Naive thymus-derived CD4-positive, alpha-beta T cell (primary cell): ENCODE measurements at regions not wholly inside any gene's neighbourhood (a gene's known extent, or its start where the extent isn't known, plus 50 kb on each side); places are given as distances from the start of the nearest gene placed in this dataset.

Source experiments
- ATAC-seq: fragments of 150-1000 bp; cut with Tn5 transposase; 2 replicates; pipeline ENCODE4 v1.10.0; 2021; ENCODE audit warnings: mild to moderate bottlenecking, moderate library complexity
- CTCF ChIA-PET: fragments of 350-600 bp; sonication (Branson Sonifier 250); formaldehyde crosslinking; loops from one replicate; lab custom pipeline; 2021; ENCODE audit warnings: antibody characterized with exemption; lab: Charles Lee
- POLR2A ChIA-PET: fragments of 350-600 bp; sonication (Branson Sonifier 250); formaldehyde crosslinking; loops from one replicate; lab custom pipeline; 2021; ENCODE audit warnings: antibody characterized with exemption, inconsistent platforms; lab: Charles Lee
- DNase-seq, 9 donors: peaks; one replicate each; pipeline versions ENCODE4 v3.0.0 to v3.0.0-alpha.2; 2020 to 2022; ENCODE audit warnings: mixed read lengths in 1 of 9
- H3K27ac ChIP-seq: one replicate; pipeline ENCODE4 v1.7.0; 2013; ENCODE audit warnings: mild to moderate bottlenecking, low read depth, low read length, moderate library complexity
- H3K27me3 ChIP-seq, 2 donors: one replicate each; pipeline ENCODE4 v1.7.0; 2013; ENCODE audit warnings: low read length in 2 of 2, mild to moderate bottlenecking in 2 of 2, moderate library complexity in 2 of 2; ENCODE audit not compliant: control insufficient read depth in 2 of 2, insufficient read depth in 2 of 2
- H3K36me3 ChIP-seq, 3 experiments: 1 replicate in 2 of 3; 2 replicates in 1 of 3; pipeline ENCODE4 v1.7.0; 2013; ENCODE audit warnings: low read length in 3 of 3, mild to moderate bottlenecking in 3 of 3, moderate library complexity in 1 of 3; ENCODE audit not compliant: insufficient read depth in 3 of 3, control insufficient read depth in 2 of 3
- H3K4me1 ChIP-seq, 2 donors: one replicate each; pipeline ENCODE4 v1.7.0; 2013; ENCODE audit warnings: low read length in 2 of 2, mild to moderate bottlenecking in 2 of 2, moderate library complexity in 1 of 2; ENCODE audit not compliant: control insufficient read depth in 2 of 2, insufficient read depth in 2 of 2
- H3K4me3 ChIP-seq: 2 replicates; pipeline ENCODE4 v1.7.0; 2013; ENCODE audit warnings: mild to moderate bottlenecking, low read length
- H3K9me3 ChIP-seq, 3 experiments: 1 replicate in 2 of 3; 2 replicates in 1 of 3; pipeline ENCODE4 v1.7.0; 2013; ENCODE audit warnings: low read length in 3 of 3; ENCODE audit not compliant: control insufficient read depth in 2 of 3
- H3K27ac Mint-ChIP-seq, 9 donors: one replicate each; pipeline ENCODE4 v1.8.0; 2020 to 2022; ENCODE audit warnings: mixed read lengths in 9 of 9, mild to moderate bottlenecking in 8 of 9, moderate library complexity in 5 of 9, inconsistent platforms in 2 of 9
- H3K27me3 Mint-ChIP-seq, 5 donors: one replicate each; pipeline ENCODE4 v1.8.0; 2021 to 2022; ENCODE audit warnings: mixed read lengths in 5 of 5, mild to moderate bottlenecking in 1 of 5
- H3K36me3 Mint-ChIP-seq, 5 donors: one replicate each; pipeline ENCODE4 v1.8.0; 2020 to 2022; ENCODE audit warnings: mixed read lengths in 5 of 5, mild to moderate bottlenecking in 3 of 5, inconsistent platforms in 1 of 5
- H3K4me1 Mint-ChIP-seq, 7 donors: one replicate each; pipeline ENCODE4 v1.8.0; 2020 to 2022; ENCODE audit warnings: mixed read lengths in 7 of 7, mild to moderate bottlenecking in 3 of 7, inconsistent platforms in 1 of 7
- H3K4me3 Mint-ChIP-seq, 10 donors: one replicate each; pipeline ENCODE4 v1.8.0; 2020 to 2022; ENCODE audit warnings: mild to moderate bottlenecking in 10 of 10, mixed read lengths in 10 of 10, moderate library complexity in 6 of 10, inconsistent platforms in 2 of 10
- H3K9me3 Mint-ChIP-seq, 11 donors: one replicate each; pipeline ENCODE4 v1.8.0; 2020 to 2022; ENCODE audit warnings: mixed read lengths in 11 of 11, mild to moderate bottlenecking in 4 of 11, inconsistent platforms in 1 of 11, moderate library complexity in 1 of 11
- intact Hi-C, 2 donors: fragments of 100-400 bp; cut with micrococcal nuclease; formaldehyde crosslinking; loops; one replicate each; pipeline ENCODE4 v1.15.1; 2023

DNA sequence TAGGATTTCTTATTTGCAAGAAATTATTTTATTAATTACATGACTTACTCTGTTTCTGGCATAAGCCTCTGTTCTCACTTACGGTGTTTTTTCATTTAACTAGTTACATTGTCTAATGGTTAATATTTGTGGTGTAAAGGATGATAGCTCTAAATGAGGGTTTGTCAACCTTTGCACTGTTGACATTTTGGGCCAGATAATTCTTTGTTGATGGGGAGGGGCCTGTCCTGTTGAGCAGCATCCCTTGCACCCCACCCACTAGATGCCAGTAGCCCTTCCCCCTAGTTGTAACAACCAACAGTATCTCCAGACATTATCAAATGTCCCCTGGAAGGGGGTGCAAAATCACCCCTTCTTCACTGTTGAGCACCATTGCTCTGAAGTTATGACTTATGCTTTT lies 83.6 kb upstream of the SLC44A3 start:
- no peaks in the 10 kb centered on the region for H3K36me3 ChIP-seq
- intact Hi-C loops = no loop called here
- ChIA-PET CTCF (no interaction called here), POLR2A (interaction anchor here (0.6 kb wide), 1 partner anchor 46 kb away, joined by 3 read pairs; no protein-coding TSS in a partner anchor)
- H3K4me3 ChIP-seq = no peak overlapping the region
- Mint-ChIP-seq H3K36me3 (no peaks in the 10 kb centered on the region), H3K4me3 (no peak overlapping the region), H3K9me3 (no peaks in the 10 kb centered on the region), H3K4me1 (peaks cover 0 to 15% (median 2%) of the 10 kb centered on the region in 7 donors), H3K27ac (no peak overlapping the region), H3K27me3 (peaks cover 4 to 53% (median 27%) of the 10 kb centered on the region in 5 donors)
- DNase-seq (no peak), ATAC-seq (no peak)
- no peak overlapping the region for H3K27ac ChIP-seq
- no peaks in the 10 kb centered on the region for H3K4me1 ChIP-seq
- H3K9me3 ChIP-seq = no peaks in the 10 kb centered on the region
- H3K27me3 ChIP-seq = no peaks in the 10 kb centered on the region

DNA sequence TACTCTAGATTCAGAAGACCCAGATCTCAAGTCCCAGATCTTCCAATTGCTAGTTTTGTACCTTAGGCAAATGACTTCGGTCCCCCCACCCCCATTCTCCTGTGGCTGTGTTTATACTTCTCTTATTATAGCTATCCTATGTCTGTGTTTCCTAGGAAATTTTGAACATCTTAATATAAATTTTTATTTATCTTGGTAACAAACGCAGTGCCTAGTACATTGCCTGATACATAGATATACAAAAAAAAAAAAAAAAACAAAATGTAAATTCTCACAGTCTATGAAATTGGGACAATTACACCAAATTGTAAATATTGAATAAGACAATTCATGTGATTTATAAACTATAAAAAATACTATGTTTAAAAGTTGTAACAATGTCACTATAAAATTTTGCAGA lies 84.1 kb upstream of the SLC44A3 start:
- peaks cover 0 to 14% (median 0%) of the 10 kb centered on the region in 7 donors for H3K4me1 Mint-ChIP-seq
- H3K36me3 Mint-ChIP-seq = no peaks in the 10 kb centered on the region
- DNase-seq (no peak), ATAC-seq (no peak)
- no peak overlapping the region for H3K27ac ChIP-seq
- H3K9me3 Mint-ChIP-seq = no peaks in the 10 kb centered on the region
- ChIA-PET POLR2A (no interaction called here), CTCF (no interaction called here)
- H3K27me3 ChIP-seq = no peaks in the 10 kb centered on the region
- no peaks in the 10 kb centered on the region for H3K36me3 ChIP-seq
- H3K4me1 ChIP-seq = no peaks in the 10 kb centered on the region
- peaks cover 4 to 55% (median 31%) of the 10 kb centered on the region in 5 donors for H3K27me3 Mint-ChIP-seq
- H3K27ac Mint-ChIP-seq = no peak overlapping the region
- intact Hi-C loops = no loop called here
- no peak overlapping the region for H3K4me3 ChIP-seq
- no peaks in the 10 kb centered on the region for H3K9me3 ChIP-seq
- no peak overlapping the region for H3K4me3 Mint-ChIP-seq

DNA sequence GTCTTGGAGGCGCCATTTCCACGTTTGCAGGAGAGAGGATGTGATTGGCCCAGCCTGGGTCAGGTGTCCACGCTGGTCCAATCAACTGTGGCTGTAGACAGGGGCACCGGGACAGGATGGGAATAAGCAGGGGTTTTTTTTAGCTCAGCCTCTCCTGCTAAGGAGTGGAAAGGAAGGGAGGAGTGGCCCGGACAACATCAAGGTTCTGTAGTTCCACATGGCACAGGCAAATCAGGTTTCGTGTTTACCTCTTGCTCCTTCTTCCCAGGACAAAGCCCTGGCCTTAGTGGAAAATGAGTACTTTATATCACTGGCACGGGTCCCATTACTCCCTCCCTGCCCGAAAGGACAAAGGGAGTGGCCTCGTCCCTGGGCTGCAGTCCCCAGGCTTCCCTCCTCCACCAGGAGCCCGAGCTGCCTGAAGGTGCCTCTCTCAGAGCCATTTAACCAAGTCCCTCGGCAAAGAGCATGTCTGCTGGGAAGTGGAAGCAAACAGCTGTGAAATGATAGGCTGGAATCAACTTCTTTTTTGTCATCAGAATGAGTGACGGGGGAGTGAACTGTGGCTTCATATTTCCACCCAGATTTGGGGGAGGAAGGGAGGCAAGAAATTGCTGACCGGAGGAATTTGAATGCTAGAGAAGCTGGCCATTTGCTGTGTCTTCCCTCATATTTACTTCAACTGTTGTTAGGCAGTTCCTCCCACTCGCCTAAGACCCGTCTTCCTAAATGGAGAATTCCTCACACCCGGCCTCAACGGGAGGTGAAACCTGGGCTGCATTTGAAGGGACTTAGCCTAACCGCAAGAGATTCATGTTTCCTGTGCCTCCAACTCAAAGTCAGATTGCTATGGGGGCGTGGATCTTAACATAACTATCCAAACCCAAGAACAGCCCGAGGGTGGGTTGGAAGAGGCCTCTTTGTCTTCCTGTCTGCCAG lies 84.9 kb upstream of the SLC44A3 start:
- Mint-ChIP-seq H3K4me3 (no peak overlapping the region), H3K27ac (no peak overlapping the region), H3K27me3 (peaks cover 4 to 53% (median 30%) of the 10 kb centered on the region in 5 donors), H3K36me3 (no peaks in the 10 kb centered on the region), H3K9me3 (no peaks in the 10 kb centered on the region), H3K4me1 (peaks cover 0 to 14% (median 0%) of the 10 kb centered on the region in 7 donors)
- Histone ChIP-seq H3K27ac (no peak overlapping the region), H3K27me3 (no peaks in the 10 kb centered on the region), H3K36me3 (no peaks in the 10 kb centered on the region), H3K4me1 (no peaks in the 10 kb centered on the region), H3K9me3 (no peaks in the 10 kb centered on the region), H3K4me3 (no peak overlapping the region)
- no peak for DNase-seq
- intact Hi-C loops = no loop called here
- CTCF ChIA-PET = no interaction called here
- ATAC-seq = no peak
- POLR2A ChIA-PET = no interaction called here

DNA sequence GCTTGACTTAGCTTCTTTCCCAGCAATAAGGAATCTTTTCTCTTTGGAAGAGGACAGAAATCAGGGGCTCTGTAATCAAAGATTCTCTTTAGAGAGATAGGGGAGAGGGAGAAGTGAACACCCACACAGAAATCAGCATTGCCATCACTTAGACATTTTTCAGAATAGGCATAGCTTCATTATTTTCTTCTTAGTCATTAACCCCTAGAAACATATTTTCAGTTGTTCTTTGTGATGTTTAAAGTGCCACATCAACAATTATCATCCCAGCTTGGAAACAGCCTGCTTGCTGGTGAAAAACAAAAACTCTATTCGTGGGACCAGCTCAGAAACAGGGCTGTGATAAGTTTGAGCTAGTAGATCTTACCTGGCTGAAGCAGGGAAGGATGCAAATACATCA lies 88.3 kb upstream of the SLC44A3 start:
- Histone ChIP-seq H3K36me3 (no peaks in the 10 kb centered on the region), H3K4me3 (no peak overlapping the region), H3K9me3 (no peaks in the 10 kb centered on the region), H3K4me1 (no peaks in the 10 kb centered on the region), H3K27ac (no peak overlapping the region), H3K27me3 (no peaks in the 10 kb centered on the region)
- peaks cover 6 to 26% (median 19%) of the 10 kb centered on the region in 5 donors for H3K27me3 Mint-ChIP-seq
- H3K4me3 Mint-ChIP-seq = no peak overlapping the region
- intact Hi-C loops = no loop called here
- CTCF ChIA-PET = no interaction called here
- H3K9me3 Mint-ChIP-seq = peaks cover 0 to 4% (median 0%) of the 10 kb centered on the region in 11 donors
- peaks cover 0 to 6% (median 0%) of the 10 kb centered on the region in 7 donors for H3K4me1 Mint-ChIP-seq
- DNase-seq (no peak), ATAC-seq (no peak)
- no peaks in the 10 kb centered on the region for H3K36me3 Mint-ChIP-seq
- POLR2A ChIA-PET = no interaction called here
- H3K27ac Mint-ChIP-seq = no peak overlapping the region

DNA sequence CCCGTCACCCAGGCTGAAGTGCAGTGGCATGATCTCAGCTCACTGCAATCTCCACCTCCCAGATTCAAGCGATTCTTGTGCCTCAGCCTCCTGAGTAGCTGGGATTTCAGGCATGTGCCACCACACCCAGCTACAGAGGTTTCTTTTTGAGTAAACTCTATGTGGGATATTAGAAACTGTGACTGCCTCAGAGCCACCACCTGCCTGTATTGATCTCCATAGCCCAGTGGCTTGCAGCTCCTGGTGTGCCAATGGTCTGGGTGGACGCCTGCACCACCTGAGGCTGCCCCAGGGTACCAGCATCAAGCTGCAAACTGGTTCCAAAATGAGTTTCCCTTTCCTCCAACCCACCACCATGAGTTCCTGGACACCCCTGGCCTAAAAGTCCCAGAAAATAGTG lies 89.7 kb upstream of the SLC44A3 start:
- ChIA-PET POLR2A (no interaction called here), CTCF (no interaction called here)
- no peak for ATAC-seq
- Histone ChIP-seq H3K4me3 (no peak overlapping the region), H3K9me3 (no peaks in the 10 kb centered on the region), H3K27ac (no peak overlapping the region), H3K27me3 (no peaks in the 10 kb centered on the region), H3K4me1 (no peaks in the 10 kb centered on the region), H3K36me3 (no peaks in the 10 kb centered on the region)
- Mint-ChIP-seq H3K9me3 (peaks cover 0 to 4% (median 0%) of the 10 kb centered on the region in 11 donors), H3K4me3 (no peak overlapping the region), H3K27me3 (peaks cover 6 to 26% (median 16%) of the 10 kb centered on the region in 5 donors), H3K36me3 (no peaks in the 10 kb centered on the region), H3K4me1 (peaks cover 0 to under 1% (median 0%) of the 10 kb centered on the region in 7 donors), H3K27ac (no peak overlapping the region)
- DNase-seq = no peak
- intact Hi-C loops = no loop called here

DNA sequence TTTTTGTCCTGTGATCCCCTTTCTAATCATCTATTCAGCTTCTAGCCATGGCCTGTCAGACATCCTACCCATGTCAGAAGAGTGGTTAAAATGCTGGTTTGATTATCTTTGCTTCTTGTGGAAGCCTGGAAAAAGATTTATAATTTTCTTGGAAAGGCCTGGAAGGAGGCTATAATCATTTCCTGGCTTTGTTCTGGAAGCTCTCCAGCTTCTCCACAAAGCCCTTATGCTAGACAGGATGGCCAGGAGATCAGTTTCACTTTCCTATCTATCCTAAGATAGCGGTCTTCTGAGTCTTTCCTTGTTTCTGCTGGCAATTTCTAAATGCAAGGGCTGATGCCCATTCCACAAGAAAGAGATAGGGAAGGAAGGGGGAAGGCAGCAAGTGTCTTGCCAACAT lies 90.9 kb upstream of the SLC44A3 start:
- no peaks in the 10 kb centered on the region for H3K4me1 Mint-ChIP-seq
- peaks cover 8 to 24% (median 10%) of the 10 kb centered on the region in 5 donors for H3K27me3 Mint-ChIP-seq
- DNase-seq (no peak), ATAC-seq (no peak)
- Histone ChIP-seq H3K4me3 (no peak overlapping the region), H3K4me1 (no peaks in the 10 kb centered on the region), H3K27ac (no peak overlapping the region), H3K9me3 (no peaks in the 10 kb centered on the region), H3K27me3 (no peaks in the 10 kb centered on the region), H3K36me3 (no peaks in the 10 kb centered on the region)
- no peak overlapping the region for H3K4me3 Mint-ChIP-seq
- intact Hi-C loops = no loop called here
- no peak overlapping the region for H3K27ac Mint-ChIP-seq
- CTCF ChIA-PET = no interaction called here
- POLR2A ChIA-PET = no interaction called here
- no peaks in the 10 kb centered on the region for H3K36me3 Mint-ChIP-seq
- peaks cover 0 to 4% (median 0%) of the 10 kb centered on the region in 11 donors for H3K9me3 Mint-ChIP-seq
